MM.1S (cell line): ENCODE measurements at regions not wholly inside any gene's neighbourhood (a gene's known extent, or its start where the extent isn't known, plus 50 kb on each side); places are given as distances from the start of the nearest gene placed in this dataset.

Source experiments
- CTCF ChIP-seq: fragments of 300-600 bp; sonication (generic); IDR thresholded peaks from 2 replicates; pipeline ENCODE4 v1.5.1; 2016; ENCODE audit warnings: antibody characterized with exemption, low read length, mixed read lengths
- EZH2 ChIP-seq: fragments of 300-600 bp; sonication (generic); optimal IDR thresholded peaks from 2 replicates; pipeline ENCODE3; 2017; ENCODE audit warnings: low read depth, mild to moderate bottlenecking, antibody characterized with exemption, low read length, mixed read lengths
- EZH2phosphoT487 ChIP-seq: fragments of 300-600 bp; sonication (generic); IDR thresholded peaks from 2 replicates; pipeline ENCODE4 v1.6.1; 2018; ENCODE audit warnings: antibody characterized with exemption, low read length

DNA sequence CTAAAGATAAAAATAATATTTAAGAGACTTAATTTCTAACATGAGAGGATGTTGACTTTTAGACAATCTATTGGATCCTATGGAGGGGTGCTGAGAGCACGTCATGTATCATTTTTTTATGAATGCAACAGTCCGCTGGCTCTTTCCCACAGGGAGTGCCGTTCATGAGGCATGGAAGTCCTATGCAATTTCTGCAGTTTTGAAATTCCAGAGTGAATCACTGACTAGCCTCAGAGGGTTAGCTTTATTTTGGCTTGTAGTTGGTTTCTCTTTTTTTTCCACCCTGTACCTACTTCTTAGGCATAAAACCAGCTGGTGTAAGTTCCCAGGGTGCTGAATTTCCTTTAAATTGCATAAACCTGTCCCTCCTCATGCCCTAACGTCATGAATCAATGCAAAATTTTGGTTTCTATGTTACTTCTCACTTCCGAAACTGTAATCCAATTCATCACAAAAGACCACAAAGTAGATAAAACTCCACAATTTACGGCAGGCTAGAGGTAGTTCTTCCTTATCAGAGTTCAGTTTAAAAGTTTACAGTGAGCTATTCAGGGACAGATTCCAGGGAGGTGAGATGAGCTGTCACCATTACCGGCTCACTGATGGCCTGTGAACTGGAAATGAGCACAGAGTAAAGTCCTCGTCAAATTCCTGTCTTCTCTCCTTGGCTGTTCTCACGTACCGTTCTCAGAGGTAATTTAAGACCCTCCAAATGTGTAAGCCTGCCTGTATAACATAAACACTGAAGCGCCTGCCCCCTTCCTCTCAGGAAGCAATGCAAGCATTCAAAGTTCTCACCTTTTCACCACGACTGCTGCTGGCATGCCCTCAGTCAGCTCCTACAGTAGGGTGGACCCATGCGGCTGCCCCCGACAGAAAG, 216.6 kb upstream of the SLC10A2 start:
- no peak for TF ChIP-seq CTCF
- TF ChIP-seq EZH2, result no peak
- no peak for TF ChIP-seq EZH2phosphoT487
